HTR-8/SVneo (cell line): ENCODE measurements at regions not wholly inside any gene's neighbourhood (a gene's known extent, or its start where the extent isn't known, plus 50 kb on each side); places are given as distances from the start of the nearest gene placed in this dataset.

Source experiments
- DNase-seq: peaks from one replicate; pipeline ENCODE4 v3.0.0; 2011; ENCODE audit warnings: low spot score, mixed read lengths; ENCODE audit not compliant: insufficient read length
- FAIRE-seq: peaks from 2 replicates; lab custom pipeline; 2011; peaks lifted over from hg19 to GRCh38; lab: Jason Lieb, UNC

- FAIRE-seq, result no peak
- no peak for DNase-seq
Measured at GRCh38 chr13:102940770-102941169, 94.9 kb downstream of the ERCC5 start.

- DNase-seq, result no peak
- FAIRE-seq, result no peak
Measured at GRCh38 chr13:102940143-102940542, 94.3 kb downstream of the ERCC5 start.

DNA sequence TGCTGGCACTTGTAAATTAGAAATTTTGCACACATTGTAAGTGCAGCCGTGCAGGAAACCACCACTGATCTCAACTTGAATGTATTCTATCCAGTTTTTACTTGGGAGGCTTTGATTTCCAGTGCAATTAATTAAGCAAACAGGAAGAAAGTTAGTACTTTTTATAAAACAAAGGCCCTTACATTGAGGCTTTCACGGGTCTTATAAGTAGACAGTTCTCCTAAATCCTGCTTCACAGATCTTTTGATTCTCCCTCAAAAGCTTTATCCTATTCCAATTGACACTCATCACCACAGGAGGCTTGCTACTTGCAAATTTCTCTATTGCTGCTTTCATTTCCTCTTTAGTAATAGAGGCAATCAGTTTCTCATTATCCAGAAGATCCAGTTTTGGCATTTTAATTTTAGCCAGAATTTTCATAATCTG is 90.1 kb downstream of the ERCC5 start:
- no peak for DNase-seq
- FAIRE-seq, result no peak

GRCh38 chr13:102933523-102933922 is 87.7 kb downstream of the ERCC5 start:
- FAIRE-seq, result no peak

DNA sequence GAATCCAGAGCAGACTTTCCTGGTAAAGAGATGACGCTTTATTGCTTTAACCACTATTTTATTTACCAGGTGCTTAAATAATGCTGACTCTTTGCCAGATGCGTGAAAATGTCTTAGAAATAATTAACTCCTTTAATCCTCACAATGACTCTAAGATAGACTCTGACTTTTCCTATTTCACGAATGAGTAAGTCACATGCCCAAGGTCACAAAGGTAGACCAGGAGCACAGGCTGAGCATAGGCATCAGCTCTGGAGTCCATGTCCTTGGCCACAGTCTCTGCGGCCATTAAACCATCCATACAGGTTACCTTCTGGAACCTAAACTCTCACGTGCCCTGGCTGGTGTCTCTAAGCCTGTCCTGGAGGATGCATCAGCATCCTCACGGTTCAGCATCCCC is 87.3 kb downstream of the ERCC5 start:
- FAIRE-seq, result no peak
- no peak for DNase-seq

More at GRCh38 chr13:102933523-102933922, 87.7 kb downstream of the ERCC5 start:
- DNase-seq, result no peak

GRCh38 chr13:102932331-102932730 is 86.5 kb downstream of the ERCC5 start:
- no peak for FAIRE-seq
- no peak for DNase-seq

DNA sequence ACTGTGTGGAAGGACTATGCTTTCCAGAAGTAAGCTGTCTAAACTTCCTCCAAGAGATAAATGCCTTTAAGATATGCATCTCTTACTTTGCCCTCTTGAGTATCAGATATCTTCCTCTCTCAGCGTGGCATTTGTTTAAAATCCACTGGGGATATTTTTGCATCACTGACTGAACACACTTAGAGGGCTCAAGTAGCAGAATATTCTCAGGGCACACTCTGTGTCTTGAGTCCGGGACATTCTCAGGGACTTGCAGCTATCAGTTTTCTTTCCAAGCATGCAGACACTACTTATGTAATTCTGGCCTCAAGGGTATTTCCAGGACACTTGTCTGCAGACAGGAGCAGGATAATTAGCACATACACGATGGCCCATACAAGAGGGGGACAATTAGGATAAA is 84.7 kb downstream of the ERCC5 start:
- FAIRE-seq, result no peak
- DNase-seq, result no peak

DNA sequence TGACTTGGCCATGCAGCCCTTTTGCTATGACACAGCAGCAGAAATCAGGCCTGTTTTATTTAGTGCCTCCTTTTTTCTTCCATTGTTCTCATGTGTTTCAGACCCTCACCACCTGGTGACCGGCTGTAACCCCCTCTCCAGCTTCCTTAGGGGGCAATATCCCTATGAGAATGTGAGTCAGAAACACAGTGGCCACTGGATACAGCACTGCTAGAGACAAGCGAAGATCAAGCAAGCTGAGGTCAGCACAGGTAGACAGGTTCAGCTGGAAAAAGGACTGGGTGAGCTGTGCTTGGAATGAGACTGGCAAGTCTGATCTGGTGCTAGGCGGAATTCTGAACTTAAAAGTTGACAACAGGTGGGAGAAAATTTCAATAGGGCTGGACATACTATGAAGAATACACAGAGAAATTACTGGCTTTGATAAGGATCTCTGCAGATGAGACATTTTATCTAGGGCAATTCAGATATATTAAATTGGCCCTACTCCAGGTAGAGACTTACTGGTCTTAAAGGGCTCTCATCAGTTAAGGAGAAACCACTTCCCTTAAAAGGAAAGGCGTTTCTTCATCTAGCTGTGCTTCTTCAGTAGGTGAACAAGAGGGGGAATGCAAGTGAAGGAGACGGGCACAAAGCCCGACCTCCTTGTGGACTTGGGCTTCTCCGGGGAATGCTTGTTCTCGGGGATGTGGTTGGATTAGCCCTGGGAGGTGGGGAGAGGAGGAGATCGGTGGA is 83.3 kb downstream of the ERCC5 start:
- FAIRE-seq (no peak), DNase-seq (no peak)
